ENCODE measurements at regions not wholly inside any gene's neighbourhood (a gene's known extent, or its start where the extent isn't known, plus 50 kb on each side); places are given as distances from the start of the nearest gene placed in this dataset.

- TF ChIP-seq CTCF (optimal IDR thresholded peaks at IDR 0.05 in 1 of 3, IDR thresholded peaks at IDR 0.05 in 1 of 3, conservative IDR thresholded peaks at IDR 0.05 in 1 of 3; ENCODE audit: extremely low read depth in 1 of 3, insufficient read depth in 2 of 3, low read length in 3 of 3) (no peak), EZH2 (IDR thresholded peaks at IDR 0.05; ENCODE audit: low read length) (no peak)
Measured at GRCh38 chr4:129248621-129249020, 152.7 kb downstream of the C4orf33 start.
